ENCODE measurements at regions not wholly inside any gene's neighbourhood (a gene's known extent, or its start where the extent isn't known, plus 50 kb on each side); places are given as distances from the start of the nearest gene placed in this dataset.

GRCh38 chr1:30310966-30311742 lies 412.2 kb downstream of the MATN1 start:
- DNase-seq: no peak

- DNase-seq: no peak
Observed at GRCh38 chr1:30307182-30307581, 416.2 kb downstream of the MATN1 start.

- DNase-seq: no peak
Observed at GRCh38 chr1:30305519-30305918, 417.9 kb downstream of the MATN1 start.

GRCh38 chr1:30305061-30305460 lies 418.3 kb downstream of the MATN1 start:
- no peak for DNase-seq

GRCh38 chr1:30304080-30304479 lies 419.3 kb downstream of the MATN1 start:
- no peak for DNase-seq

GRCh38 chr1:30303387-30303786 lies 420.0 kb downstream of the MATN1 start:
- DNase-seq: no peak

- DNase-seq: no peak
Observed at GRCh38 chr1:30302858-30303257, 420.5 kb downstream of the MATN1 start.

GRCh38 chr1:30300669-30301068 lies 422.7 kb downstream of the MATN1 start:
- no peak for DNase-seq

GRCh38 chr1:30299393-30299792 lies 424.0 kb downstream of the MATN1 start:
- DNase-seq: no peak

GRCh38 chr1:30295674-30296073 lies 427.7 kb downstream of the MATN1 start:
- no peak for DNase-seq

- no peak for DNase-seq
Observed at GRCh38 chr1:30295266-30295665, 428.1 kb downstream of the MATN1 start.

GRCh38 chr1:30294508-30294907 lies 428.9 kb downstream of the MATN1 start:
- no peak for DNase-seq

- DNase-seq: no peak
Observed at GRCh38 chr1:30292451-30292850, 430.9 kb downstream of the MATN1 start.

- no peak for DNase-seq
Observed at GRCh38 chr1:30291526-30291925, 431.9 kb downstream of the MATN1 start.

- no peak for DNase-seq
Observed at GRCh38 chr1:30290581-30290980, 432.8 kb downstream of the MATN1 start.

GRCh38 chr1:30287976-30288375 lies 435.4 kb downstream of the MATN1 start:
- no peak for DNase-seq

GRCh38 chr1:30286988-30287839 lies 436.2 kb downstream of the MATN1 start:
- no peak for DNase-seq

GRCh38 chr1:30286241-30286987 lies 437.0 kb downstream of the MATN1 start:
- DNase-seq: no peak

- DNase-seq: no peak
Observed at GRCh38 chr1:30285501-30285932, 437.9 kb downstream of the MATN1 start.

GRCh38 chr1:30284728-30285475 lies 438.5 kb downstream of the MATN1 start:
- no peak for DNase-seq

GRCh38 chr1:30284226-30284625 lies 439.2 kb downstream of the MATN1 start:
- DNase-seq: no peak

- no peak for DNase-seq
Observed at GRCh38 chr1:30283199-30283962, 440.0 kb downstream of the MATN1 start.
